Activated naive CD4-positive, alpha-beta T cell treated with anti-CD3 and anti-CD28 coated beads for 36 hours (primary cell): ENCODE measurements at regions not wholly inside any gene's neighbourhood (a gene's known extent, or its start where the extent isn't known, plus 50 kb on each side); places are given as distances from the start of the nearest gene placed in this dataset.
"Not testable (repeated sequence)": the region's sequence is repeated elsewhere in the genome, so short reads cannot be mapped to it uniquely, and the experiment has no call there.

ENCODE experiments used
- CTCF ChIA-PET: fragments of 350-600 bp; sonication (Branson Sonifier 250); formaldehyde crosslinking; loops from one replicate; lab custom pipeline; 2021; ENCODE audit warnings: antibody characterized with exemption; lab: Charles Lee
- DNase-seq: peaks from one replicate; pipeline ENCODE4 v3.0.0-alpha.2; 2020
- H3K27ac Mint-ChIP-seq: one replicate; pipeline ENCODE4 v1.8.0; 2021; ENCODE audit warnings: mild to moderate bottlenecking, mixed read lengths
- H3K27me3 Mint-ChIP-seq: one replicate; pipeline ENCODE4 v1.8.0; 2021; ENCODE audit warnings: low read depth, mixed read lengths
- H3K36me3 Mint-ChIP-seq: one replicate; pipeline ENCODE4 v1.8.0; 2021; ENCODE audit warnings: low read depth, mixed read lengths
- H3K4me1 Mint-ChIP-seq: one replicate; pipeline ENCODE4 v1.8.0; 2021; ENCODE audit warnings: low read depth, mixed read lengths
- H3K4me3 Mint-ChIP-seq: one replicate; pipeline ENCODE4 v1.8.0; 2021; ENCODE audit warnings: mild to moderate bottlenecking, moderate library complexity, mixed read lengths
- H3K9me3 Mint-ChIP-seq: one replicate; pipeline ENCODE4 v1.8.0; 2021; ENCODE audit warnings: mixed read lengths
- intact Hi-C: fragments of 100-400 bp; cut with micrococcal nuclease; formaldehyde crosslinking; loops from one replicate; pipeline ENCODE4 v1.15.1; 2023

DNA sequence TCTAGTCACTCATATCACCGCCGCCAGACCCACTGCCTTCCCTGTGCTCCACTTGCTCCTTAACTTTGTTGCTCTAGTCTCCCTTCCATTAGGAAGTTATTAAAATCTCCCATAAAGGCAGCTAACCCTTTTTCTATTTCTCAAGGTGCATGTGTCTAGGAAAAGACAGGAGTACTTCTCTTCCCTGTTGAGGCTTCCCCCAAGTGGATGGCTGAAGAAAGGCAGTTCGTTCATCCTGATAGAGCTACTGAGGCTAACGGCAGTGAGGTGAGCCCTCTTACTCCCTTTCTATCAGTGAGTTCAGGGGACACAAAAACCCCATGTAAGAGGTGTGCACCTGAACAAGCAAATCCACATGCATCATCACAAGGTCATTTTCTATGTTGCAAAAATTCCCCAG, 397.8 kb downstream of the IGSF11 start:
- Mint-ChIP-seq H3K4me1 (no peaks in the 10 kb centered on the region), H3K36me3 (no peaks in the 10 kb centered on the region), H3K9me3 (peaks cover 1% of the 10 kb centered on the region), H3K27me3 (peaks cover 5% of the 10 kb centered on the region), H3K27ac (no peak overlapping the region), H3K4me3 (no peak overlapping the region)
- no peak for DNase-seq
- intact Hi-C loops, result no loop called here
- CTCF ChIA-PET, result no interaction called here

DNA sequence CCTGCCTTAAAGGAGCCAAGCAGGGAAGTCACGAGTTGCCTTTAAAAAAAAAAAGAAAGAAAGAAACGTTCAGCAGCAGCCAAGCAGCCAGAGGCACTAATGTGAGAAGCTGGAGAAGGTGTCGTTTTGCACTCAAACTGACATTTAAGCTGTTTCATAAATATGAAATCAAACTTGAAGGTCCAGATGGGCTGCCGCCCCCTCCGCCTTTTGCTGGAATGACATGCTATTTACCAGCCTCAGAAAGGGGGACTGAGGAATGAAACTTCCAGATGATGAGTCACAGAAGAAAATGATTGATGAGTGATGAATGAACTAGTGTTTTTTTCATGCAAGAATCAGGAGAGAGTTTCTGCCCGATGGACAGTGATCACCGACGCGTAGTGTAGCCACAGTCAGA, 396.8 kb downstream of the IGSF11 start:
- no peak for DNase-seq
- Mint-ChIP-seq H3K4me1 (no peaks in the 10 kb centered on the region), H3K4me3 (no peak overlapping the region), H3K27ac (no peak overlapping the region), H3K27me3 (peaks cover 5% of the 10 kb centered on the region), H3K36me3 (no peaks in the 10 kb centered on the region), H3K9me3 (peaks cover 1% of the 10 kb centered on the region)
- CTCF ChIA-PET, result no interaction called here
- intact Hi-C loops, result no loop called here

DNA sequence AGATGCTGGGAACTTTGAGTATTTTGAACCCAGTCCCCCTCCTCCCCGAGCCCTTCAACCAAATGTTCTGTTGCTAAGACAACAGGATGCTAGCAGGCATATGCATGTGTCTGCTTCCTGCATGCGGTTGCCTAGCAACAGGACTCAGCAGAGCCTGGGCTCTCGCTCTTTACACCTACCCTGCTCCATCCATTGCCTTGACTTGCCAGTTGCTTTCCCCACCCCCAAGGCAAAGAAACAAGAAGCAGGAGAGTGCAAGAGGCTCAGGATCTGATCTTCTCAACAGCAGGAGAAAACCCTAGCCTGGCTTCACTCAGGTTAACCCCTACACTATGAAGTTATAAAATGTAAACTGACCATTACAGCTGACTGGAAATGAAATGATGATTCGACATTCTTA, 393.0 kb downstream of the IGSF11 start:
- DNase-seq, result no peak
- Mint-ChIP-seq H3K9me3 (peaks cover 1% of the 10 kb centered on the region), H3K27me3 (peaks cover 5% of the 10 kb centered on the region), H3K36me3 (no peaks in the 10 kb centered on the region), H3K4me3 (no peak overlapping the region), H3K27ac (no peak overlapping the region), H3K4me1 (no peaks in the 10 kb centered on the region)
- intact Hi-C loops, result no loop called here
- CTCF ChIA-PET, result no interaction called here

GRCh38 chr3:118671192-118671591, 363.5 kb downstream of the IGSF11 start:
- intact Hi-C loops, result no loop called here
- no peaks in the 10 kb centered on the region for H3K27me3 Mint-ChIP-seq
- H3K4me3 Mint-ChIP-seq, result no peak overlapping the region
- H3K4me1 Mint-ChIP-seq, result no peaks in the 10 kb centered on the region
- H3K27ac Mint-ChIP-seq, result no peak overlapping the region
- no peak for DNase-seq
- CTCF ChIA-PET, result no interaction called here
- H3K36me3 Mint-ChIP-seq, result no peaks in the 10 kb centered on the region
- no peaks in the 10 kb centered on the region for H3K9me3 Mint-ChIP-seq

GRCh38 chr3:118675305-118675704, 359.3 kb downstream of the IGSF11 start:
- Mint-ChIP-seq H3K27me3 (no peaks in the 10 kb centered on the region), H3K4me1 (no peaks in the 10 kb centered on the region), H3K36me3 (no peaks in the 10 kb centered on the region), H3K9me3 (no peaks in the 10 kb centered on the region), H3K27ac (no peak overlapping the region), H3K4me3 (no peak overlapping the region)
- intact Hi-C loops, result no loop called here
- CTCF ChIA-PET, result no interaction called here
- no peak for DNase-seq

DNA sequence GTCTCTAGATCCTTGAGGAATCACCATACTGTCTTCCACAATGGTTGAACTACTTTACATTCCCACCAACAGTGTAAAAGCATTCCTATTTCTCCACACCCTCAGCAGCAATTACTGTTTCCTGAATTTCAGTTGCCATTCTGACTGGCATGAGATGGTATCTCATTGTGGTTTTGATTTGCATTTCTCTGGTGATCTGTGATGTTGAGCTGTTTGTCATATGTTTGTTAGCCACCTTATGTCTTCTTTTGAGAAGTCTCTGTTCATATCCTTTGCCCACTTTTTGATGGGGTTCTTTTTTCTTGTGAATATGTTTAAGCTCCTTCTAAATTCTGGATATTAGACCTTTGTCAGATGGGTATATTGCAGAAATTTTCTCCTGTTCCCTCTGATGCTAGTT, 356.0 kb downstream of the IGSF11 start:
- H3K4me3 Mint-ChIP-seq, H3K27me3 Mint-ChIP-seq, intact Hi-C loops, H3K36me3 Mint-ChIP-seq, H3K9me3 Mint-ChIP-seq, H3K27ac Mint-ChIP-seq, CTCF ChIA-PET, H3K4me1 Mint-ChIP-seq, DNase-seq: not testable (repeated sequence)

- Mint-ChIP-seq H3K27ac (no peak overlapping the region), H3K4me1 (no peaks in the 10 kb centered on the region), H3K36me3 (no peaks in the 10 kb centered on the region), H3K9me3 (no peaks in the 10 kb centered on the region), H3K27me3 (no peaks in the 10 kb centered on the region), H3K4me3 (no peak overlapping the region)
- CTCF ChIA-PET, result interaction anchor here (0.6 kb wide), 1 partner anchor 191 kb away, joined by 3 read pairs; no protein-coding TSS in a partner anchor
- DNase-seq, result no peak
- intact Hi-C loops, result no loop called here
Measured at GRCh38 chr3:118682921-118683320, 351.7 kb downstream of the IGSF11 start.

GRCh38 chr3:118683636-118684035, 351.0 kb downstream of the IGSF11 start:
- Mint-ChIP-seq H3K4me1 (no peaks in the 10 kb centered on the region), H3K4me3 (no peak overlapping the region), H3K36me3 (no peaks in the 10 kb centered on the region), H3K27me3 (no peaks in the 10 kb centered on the region), H3K27ac (no peak overlapping the region), H3K9me3 (no peaks in the 10 kb centered on the region)
- DNase-seq, result no peak
- CTCF ChIA-PET, result no interaction called here
- intact Hi-C loops, result no loop called here

GRCh38 chr3:118688396-118688884, 346.2 kb downstream of the IGSF11 start:
- no peaks in the 10 kb centered on the region for H3K27me3 Mint-ChIP-seq
- no peaks in the 10 kb centered on the region for H3K9me3 Mint-ChIP-seq
- no peaks in the 10 kb centered on the region for H3K4me1 Mint-ChIP-seq
- intact Hi-C loops, result no loop called here
- no peaks in the 10 kb centered on the region for H3K36me3 Mint-ChIP-seq
- no peak overlapping the region for H3K4me3 Mint-ChIP-seq
- CTCF ChIA-PET, result no interaction called here
- H3K27ac Mint-ChIP-seq, result no peak overlapping the region
- DNase-seq, result no peak

- no peaks in the 10 kb centered on the region for H3K27me3 Mint-ChIP-seq
- DNase-seq, result no peak
- CTCF ChIA-PET, result no interaction called here
- H3K36me3 Mint-ChIP-seq, result no peaks in the 10 kb centered on the region
- intact Hi-C loops, result no loop called here
- no peaks in the 10 kb centered on the region for H3K4me1 Mint-ChIP-seq
- H3K4me3 Mint-ChIP-seq, result no peak overlapping the region
- peaks cover 8% of the 10 kb centered on the region for H3K9me3 Mint-ChIP-seq
- no peak overlapping the region for H3K27ac Mint-ChIP-seq
Measured at GRCh38 chr3:118692416-118692815, 342.2 kb downstream of the IGSF11 start.

DNA sequence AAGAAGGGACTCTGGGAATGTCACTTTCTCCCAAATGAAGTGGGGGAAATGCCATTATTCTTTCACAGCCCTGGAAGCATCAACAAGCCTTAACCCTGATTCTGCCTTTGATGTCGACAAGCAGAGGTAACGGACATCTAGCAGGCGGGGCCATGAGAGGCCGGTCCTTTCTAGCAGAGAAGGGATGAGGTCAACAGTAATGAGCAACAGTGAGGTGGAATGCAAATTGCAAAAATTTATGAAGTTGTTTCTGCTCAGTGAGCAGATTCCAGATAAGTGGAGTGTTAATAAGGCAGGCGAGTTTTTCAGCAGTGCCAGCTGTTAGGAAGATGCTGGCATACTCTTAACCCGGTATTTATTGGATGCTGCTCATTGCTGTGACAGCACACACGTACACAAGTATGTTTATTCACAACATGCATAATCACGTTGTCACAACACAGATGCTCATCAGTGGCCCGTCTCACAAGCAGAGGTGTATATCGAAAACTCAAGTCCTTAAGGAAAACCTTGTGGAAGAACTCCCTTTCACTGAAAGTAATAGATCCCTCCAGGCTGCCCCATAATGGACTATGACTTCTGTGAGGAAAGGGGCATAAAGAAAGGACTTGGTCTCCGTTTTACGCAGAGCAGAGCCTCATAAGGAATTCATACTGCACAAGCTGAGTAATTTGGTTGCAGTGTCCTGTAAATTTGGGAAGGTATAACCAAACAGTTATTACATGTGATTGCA, 329.0 kb downstream of the IGSF11 start:
- H3K36me3 Mint-ChIP-seq, result no peaks in the 10 kb centered on the region
- H3K4me1 Mint-ChIP-seq, result no peaks in the 10 kb centered on the region
- no peak overlapping the region for H3K27ac Mint-ChIP-seq
- DNase-seq, result no peak
- no peak overlapping the region for H3K4me3 Mint-ChIP-seq
- no peaks in the 10 kb centered on the region for H3K9me3 Mint-ChIP-seq
- peaks cover 2% of the 10 kb centered on the region for H3K27me3 Mint-ChIP-seq
- CTCF ChIA-PET, result no interaction called here
- intact Hi-C loops, result no loop called here

DNA sequence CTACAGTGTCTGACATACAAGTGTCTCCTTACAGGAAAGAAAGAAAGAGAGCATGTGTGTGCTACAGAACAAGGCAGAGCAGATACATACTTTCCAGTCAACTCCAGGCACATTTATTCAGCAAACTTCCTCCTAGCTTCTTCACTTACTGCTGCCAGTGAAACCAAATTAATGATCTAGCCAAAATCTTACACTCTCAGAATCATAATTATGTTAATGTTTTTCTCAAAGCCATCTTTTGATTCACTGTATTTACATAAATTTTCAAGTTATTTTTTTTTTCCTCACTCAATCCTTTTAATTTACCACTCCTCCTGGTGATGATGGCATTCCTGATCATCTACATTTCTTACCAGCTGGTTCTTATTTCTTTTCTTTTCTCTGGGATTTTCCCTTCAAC, 326.7 kb downstream of the IGSF11 start:
- Mint-ChIP-seq H3K27ac (no peak overlapping the region), H3K9me3 (no peaks in the 10 kb centered on the region), H3K4me3 (no peak overlapping the region), H3K27me3 (peaks cover 2% of the 10 kb centered on the region), H3K36me3 (no peaks in the 10 kb centered on the region), H3K4me1 (no peaks in the 10 kb centered on the region)
- intact Hi-C loops, result no loop called here
- no peak for DNase-seq
- CTCF ChIA-PET, result no interaction called here

DNA sequence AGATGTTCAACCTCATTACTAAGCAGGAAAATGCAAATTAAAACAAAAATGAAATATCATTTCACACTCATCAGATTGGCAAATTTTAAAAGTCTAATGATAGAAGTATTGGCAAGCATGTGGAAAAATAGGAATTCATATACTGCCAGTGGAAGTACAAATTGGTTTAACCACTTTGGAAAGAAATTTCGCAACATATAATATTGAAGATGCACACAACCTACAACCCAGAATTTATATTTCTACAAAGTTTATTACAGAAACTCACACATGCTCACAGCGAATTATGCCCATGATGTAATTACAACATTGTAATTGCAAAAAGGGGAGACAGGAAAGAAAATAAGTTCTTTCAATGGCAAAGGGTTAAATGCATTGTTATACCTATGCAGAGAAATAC, 324.1 kb downstream of the IGSF11 start:
- Mint-ChIP-seq H3K27ac (no peak overlapping the region), H3K9me3 (no peaks in the 10 kb centered on the region), H3K27me3 (peaks cover 2% of the 10 kb centered on the region), H3K4me1 (no peaks in the 10 kb centered on the region), H3K36me3 (no peaks in the 10 kb centered on the region), H3K4me3 (no peak overlapping the region)
- CTCF ChIA-PET, result no interaction called here
- intact Hi-C loops, result no loop called here
- DNase-seq, result no peak
